ENCODE measurements at regions not wholly inside any gene's neighbourhood (a gene's known extent, or its start where the extent isn't known, plus 50 kb on each side); places are given as distances from the start of the nearest gene placed in this dataset.

DNA sequence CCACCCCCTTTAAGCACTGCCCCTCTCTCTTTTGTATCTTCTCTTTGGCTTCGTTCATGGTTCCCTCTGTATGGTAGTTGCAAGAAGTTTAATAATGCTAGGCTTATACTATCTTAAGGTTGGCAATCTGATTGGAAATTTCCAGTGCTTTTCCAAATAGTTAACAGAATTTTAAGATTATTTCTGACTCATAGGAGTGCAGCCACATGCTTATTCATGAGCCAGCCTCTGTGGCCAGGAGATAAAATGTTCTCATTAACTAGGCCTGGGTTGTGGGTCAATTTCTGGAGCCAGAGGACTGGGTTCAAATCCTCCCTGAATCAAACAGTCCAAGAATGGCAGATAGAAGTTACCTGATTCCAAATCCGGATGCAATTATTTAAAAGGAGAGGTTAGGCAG is 103.1 kb downstream of the ATP6V1G3 start:
- H3K4me3 Mint-ChIP-seq: no peak overlapping the region
- no peaks in the 10 kb centered on the region for H3K4me1 Mint-ChIP-seq
- 88% methylated on average over 1 of the region's 2 CpGs for WGBS (ENCODE audit: insufficient coverage)
- Histone ChIP-seq H3K4me3 (ENCODE audit: low read length) (no peak overlapping the region), H3K27me3 (ENCODE audit: control insufficient read depth, insufficient read depth, low read length) (no peaks in the 10 kb centered on the region), H3K36me3 (ENCODE audit: control insufficient read depth, insufficient read depth, low read length) (no peaks in the 10 kb centered on the region), H3K27ac (ENCODE audit: low read length) (no peak overlapping the region), H3K9me3 (ENCODE audit: control insufficient read depth, insufficient read depth, low read length) (no peaks in the 10 kb centered on the region), H3K4me1 (ENCODE audit: control insufficient read depth, insufficient read depth, low read length) (no peaks in the 10 kb centered on the region)
- peaks cover 0 to 8% of the 10 kb centered on the region in 2 donors for H3K27me3 Mint-ChIP-seq (ENCODE audit: low read depth in 2 of 2)
- ATAC-seq (no peak), DNase-seq (no peak)
- intact Hi-C loops (cut with micrococcal nuclease): no loop called here
- H3K9me3 Mint-ChIP-seq: no peaks in the 10 kb centered on the region
- H3K27ac Mint-ChIP-seq: no peak overlapping the region
- TF ChIP-seq, protein P1, sequence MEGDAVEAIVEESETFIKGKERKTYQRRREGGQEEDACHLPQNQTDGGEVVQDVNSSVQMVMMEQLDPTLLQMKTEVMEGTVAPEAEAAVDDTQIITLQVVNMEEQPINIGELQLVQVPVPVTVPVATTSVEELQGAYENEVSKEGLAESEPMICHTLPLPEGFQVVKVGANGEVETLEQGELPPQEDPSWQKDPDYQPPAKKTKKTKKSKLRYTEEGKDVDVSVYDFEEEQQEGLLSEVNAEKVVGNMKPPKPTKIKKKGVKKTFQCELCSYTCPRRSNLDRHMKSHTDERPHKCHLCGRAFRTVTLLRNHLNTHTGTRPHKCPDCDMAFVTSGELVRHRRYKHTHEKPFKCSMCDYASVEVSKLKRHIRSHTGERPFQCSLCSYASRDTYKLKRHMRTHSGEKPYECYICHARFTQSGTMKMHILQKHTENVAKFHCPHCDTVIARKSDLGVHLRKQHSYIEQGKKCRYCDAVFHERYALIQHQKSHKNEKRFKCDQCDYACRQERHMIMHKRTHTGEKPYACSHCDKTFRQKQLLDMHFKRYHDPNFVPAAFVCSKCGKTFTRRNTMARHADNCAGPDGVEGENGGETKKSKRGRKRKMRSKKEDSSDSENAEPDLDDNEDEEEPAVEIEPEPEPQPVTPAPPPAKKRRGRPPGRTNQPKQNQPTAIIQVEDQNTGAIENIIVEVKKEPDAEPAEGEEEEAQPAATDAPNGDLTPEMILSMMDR (IDR thresholded peaks at IDR 0.05): no peak
- H3K36me3 Mint-ChIP-seq: no peaks in the 10 kb centered on the region

DNA sequence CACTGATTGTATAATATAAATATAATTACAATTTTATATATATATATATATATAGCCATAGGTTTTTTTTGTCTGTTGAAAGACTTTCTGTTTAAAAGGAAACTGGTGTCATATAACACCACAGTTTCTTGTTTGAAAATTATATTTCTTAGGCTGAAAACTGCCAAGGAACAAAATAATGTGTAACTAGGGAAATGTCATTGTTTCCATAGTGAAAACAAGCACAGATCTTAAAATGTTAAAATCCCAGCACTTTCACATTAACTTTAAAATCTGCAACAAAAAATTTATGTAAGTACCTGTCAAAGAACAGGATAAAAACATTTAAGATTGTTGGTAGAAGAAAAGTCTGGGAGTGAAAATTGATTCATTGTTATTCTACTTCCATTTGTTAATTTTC is 104.2 kb downstream of the ATP6V1G3 start:
- H3K36me3 ChIP-seq (ENCODE audit: control insufficient read depth, insufficient read depth, low read length): no peaks in the 10 kb centered on the region
- no peak overlapping the region for H3K4me3 Mint-ChIP-seq
- peaks cover 4% of the 10 kb centered on the region in 2 donors for H3K9me3 Mint-ChIP-seq
- no peak overlapping the region for H3K27ac ChIP-seq (ENCODE audit: low read length)
- H3K4me3 ChIP-seq (ENCODE audit: low read length): no peak overlapping the region
- DNase-seq: no peak
- intact Hi-C loops (cut with micrococcal nuclease): no loop called here
- no peaks in the 10 kb centered on the region for H3K27me3 ChIP-seq (ENCODE audit: control insufficient read depth, insufficient read depth, low read length)
- H3K27ac Mint-ChIP-seq: no peak overlapping the region
- H3K36me3 Mint-ChIP-seq: no peaks in the 10 kb centered on the region
- H3K27me3 Mint-ChIP-seq (ENCODE audit: low read depth in 2 of 2): peaks cover 0 to 8% of the 10 kb centered on the region in 2 donors
- TF ChIP-seq, protein P1 (IDR thresholded peaks at IDR 0.05): no peak
- no peaks in the 10 kb centered on the region for H3K4me1 ChIP-seq (ENCODE audit: control insufficient read depth, insufficient read depth, low read length)
- no peaks in the 10 kb centered on the region for H3K9me3 ChIP-seq (ENCODE audit: control insufficient read depth, insufficient read depth, low read length)
- no peaks in the 10 kb centered on the region for H3K4me1 Mint-ChIP-seq
- no peak for ATAC-seq

DNA sequence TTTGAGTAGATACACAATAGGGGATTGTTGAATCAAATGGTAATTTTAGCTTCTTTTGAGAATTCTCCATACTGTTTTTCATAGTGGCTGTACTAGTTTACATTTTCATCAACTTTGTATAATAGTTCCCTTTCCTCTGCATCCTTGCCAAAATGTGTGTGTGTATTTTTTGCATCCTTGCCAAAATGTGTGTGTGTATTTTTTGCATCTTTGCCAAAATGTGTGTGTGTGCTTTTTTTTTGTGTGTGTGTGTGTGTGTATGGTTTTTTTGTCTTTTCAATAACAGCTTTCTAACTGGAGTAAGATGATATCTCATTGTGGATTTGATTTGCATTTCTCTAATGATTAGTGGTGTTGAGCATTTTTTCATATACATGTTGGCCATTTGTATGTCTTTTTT is 105.4 kb downstream of the ATP6V1G3 start:
- intact Hi-C loops (cut with micrococcal nuclease): no loop called here
- Histone ChIP-seq H3K36me3 (ENCODE audit: control insufficient read depth, insufficient read depth, low read length) (no peaks in the 10 kb centered on the region), H3K27ac (ENCODE audit: low read length) (no peak overlapping the region), H3K4me1 (ENCODE audit: control insufficient read depth, insufficient read depth, low read length) (no peaks in the 10 kb centered on the region), H3K9me3 (ENCODE audit: control insufficient read depth, insufficient read depth, low read length) (no peaks in the 10 kb centered on the region), H3K27me3 (ENCODE audit: control insufficient read depth, insufficient read depth, low read length) (no peaks in the 10 kb centered on the region), H3K4me3 (ENCODE audit: low read length) (no peak overlapping the region)
- DNase-seq: no peak
- Mint-ChIP-seq H3K4me3 (no peak overlapping the region), H3K9me3 (peaks cover 4% of the 10 kb centered on the region in 2 donors), H3K27me3 (ENCODE audit: low read depth in 2 of 2) (peaks cover 0 to 8% of the 10 kb centered on the region in 2 donors), H3K27ac (no peak overlapping the region), H3K36me3 (no peaks in the 10 kb centered on the region), H3K4me1 (no peaks in the 10 kb centered on the region)
- no peak for ATAC-seq
- TF ChIP-seq, protein P1 (IDR thresholded peaks at IDR 0.05): no peak

DNA sequence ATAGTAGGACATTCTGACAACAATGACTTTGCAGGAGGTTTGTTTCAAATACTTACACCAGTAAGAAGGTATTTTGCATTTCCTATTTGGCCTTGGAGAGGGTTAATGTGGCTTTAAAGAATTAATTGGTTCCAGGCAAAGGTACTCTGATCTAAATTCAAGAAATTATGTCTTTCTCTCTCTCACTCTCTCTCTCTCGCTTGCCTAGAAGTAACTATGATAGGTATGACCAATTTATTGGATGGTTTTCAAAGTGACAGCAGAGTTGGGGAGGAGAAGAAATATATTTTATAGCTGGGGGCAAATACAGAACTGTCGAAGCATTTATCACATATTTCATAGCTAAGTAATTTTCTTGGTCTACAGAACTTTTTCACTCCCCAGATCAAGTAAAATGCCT is 116.0 kb downstream of the ATP6V1G3 start:
- Mint-ChIP-seq H3K4me3 (no peak overlapping the region), H3K4me1 (no peaks in the 10 kb centered on the region), H3K27ac (no peak overlapping the region), H3K9me3 (no peaks in the 10 kb centered on the region), H3K27me3 (ENCODE audit: low read depth in 2 of 2) (peaks cover 5 to 26% of the 10 kb centered on the region in 2 donors), H3K36me3 (no peaks in the 10 kb centered on the region)
- DNase-seq (no peak), ATAC-seq (no peak)
- H3K4me1 ChIP-seq (ENCODE audit: control insufficient read depth, insufficient read depth, low read length): no peaks in the 10 kb centered on the region
- intact Hi-C loops (cut with micrococcal nuclease): no loop called here
- no peaks in the 10 kb centered on the region for H3K27me3 ChIP-seq (ENCODE audit: control insufficient read depth, insufficient read depth, low read length)
- H3K9me3 ChIP-seq (ENCODE audit: control insufficient read depth, insufficient read depth, low read length): no peaks in the 10 kb centered on the region
- H3K36me3 ChIP-seq (ENCODE audit: control insufficient read depth, insufficient read depth, low read length): no peaks in the 10 kb centered on the region
- TF ChIP-seq, protein P1 (IDR thresholded peaks at IDR 0.05): no peak
- H3K4me3 ChIP-seq (ENCODE audit: low read length): no peak overlapping the region
- no CpG with 5 or more reads among the region's 2 CpGs for WGBS (ENCODE audit: insufficient coverage)
- H3K27ac ChIP-seq (ENCODE audit: low read length): no peak overlapping the region
